ENCODE measurements at regions not wholly inside any gene's neighbourhood (a gene's known extent, or its start where the extent isn't known, plus 50 kb on each side); places are given as distances from the start of the nearest gene placed in this dataset.

- peak; percentile 15 for DNase-seq (ENCODE audit: low read depth)
- POLR2A ChIA-PET: interaction anchor here (0.6 to 0.8 kb wide), 2 partner anchors 140 to 869 kb away, joined by 3 to 4 read pairs; no protein-coding TSS in a partner anchor
- CTCF ChIA-PET: interaction anchor here (0.7 to 1.9 kb wide), 5 partner anchors 13 to 158 kb away, joined by 3 to 8 read pairs (median 5); no protein-coding TSS in a partner anchor
- H3K4me3 ChIP-seq (ENCODE audit: low read depth, low read length): no peak overlapping the region
- no peaks in the 10 kb centered on the region for H3K36me3 ChIP-seq (ENCODE audit: control insufficient read depth, insufficient read depth, low read length)
- H3K27me3 ChIP-seq (ENCODE audit: control insufficient read depth, insufficient read depth, low read length): peaks cover 5% of the 10 kb centered on the region; the same call in 1 of the 2 replicates
- TF ChIP-seq, protein P1, sequence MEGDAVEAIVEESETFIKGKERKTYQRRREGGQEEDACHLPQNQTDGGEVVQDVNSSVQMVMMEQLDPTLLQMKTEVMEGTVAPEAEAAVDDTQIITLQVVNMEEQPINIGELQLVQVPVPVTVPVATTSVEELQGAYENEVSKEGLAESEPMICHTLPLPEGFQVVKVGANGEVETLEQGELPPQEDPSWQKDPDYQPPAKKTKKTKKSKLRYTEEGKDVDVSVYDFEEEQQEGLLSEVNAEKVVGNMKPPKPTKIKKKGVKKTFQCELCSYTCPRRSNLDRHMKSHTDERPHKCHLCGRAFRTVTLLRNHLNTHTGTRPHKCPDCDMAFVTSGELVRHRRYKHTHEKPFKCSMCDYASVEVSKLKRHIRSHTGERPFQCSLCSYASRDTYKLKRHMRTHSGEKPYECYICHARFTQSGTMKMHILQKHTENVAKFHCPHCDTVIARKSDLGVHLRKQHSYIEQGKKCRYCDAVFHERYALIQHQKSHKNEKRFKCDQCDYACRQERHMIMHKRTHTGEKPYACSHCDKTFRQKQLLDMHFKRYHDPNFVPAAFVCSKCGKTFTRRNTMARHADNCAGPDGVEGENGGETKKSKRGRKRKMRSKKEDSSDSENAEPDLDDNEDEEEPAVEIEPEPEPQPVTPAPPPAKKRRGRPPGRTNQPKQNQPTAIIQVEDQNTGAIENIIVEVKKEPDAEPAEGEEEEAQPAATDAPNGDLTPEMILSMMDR (IDR thresholded peaks at IDR 0.05; ENCODE audit: insufficient read depth, low read depth, low read length): no peak
These were observed 447.5 kb downstream of the TNS1 start for GRCh38 chr2:217555081-217555876.

- H3K4me3 ChIP-seq (ENCODE audit: low read depth, low read length): no peak overlapping the region
- no peak for DNase-seq (ENCODE audit: low read depth)
- POLR2A ChIA-PET: no interaction called here
- CTCF ChIA-PET: interaction anchor here (2.1 kb wide), 1 partner anchor 159 kb away, joined by 8 read pairs; no protein-coding TSS in a partner anchor
- TF ChIP-seq, protein P1 (IDR thresholded peaks at IDR 0.05; ENCODE audit: insufficient read depth, low read depth, low read length): no peak
- H3K36me3 ChIP-seq (ENCODE audit: control insufficient read depth, insufficient read depth, low read length): no peaks in the 10 kb centered on the region
- H3K27me3 ChIP-seq (ENCODE audit: control insufficient read depth, insufficient read depth, low read length): peaks cover 5% of the 10 kb centered on the region; the same call in 1 of the 2 replicates
These were observed 449.1 kb downstream of the TNS1 start for GRCh38 chr2:217553679-217554078.

- POLR2A ChIA-PET: no interaction called here
- no peak for DNase-seq (ENCODE audit: low read depth)
- Histone ChIP-seq H3K36me3 (ENCODE audit: control insufficient read depth, insufficient read depth, low read length) (no peaks in the 10 kb centered on the region), H3K27me3 (ENCODE audit: control insufficient read depth, insufficient read depth, low read length) (peaks cover 5% of the 10 kb centered on the region; the same call in 1 of the 2 replicates), H3K4me3 (ENCODE audit: low read depth, low read length) (no peak overlapping the region)
- TF ChIP-seq, protein P1 (IDR thresholded peaks at IDR 0.05; ENCODE audit: insufficient read depth, low read depth, low read length): no peak
- CTCF ChIA-PET: interaction anchor here (2.1 kb wide), 1 partner anchor 160 kb away, joined by 8 read pairs; no protein-coding TSS in a partner anchor
These were observed 449.6 kb downstream of the TNS1 start for GRCh38 chr2:217553202-217553601.

GRCh38 chr2:217552081-217552480, 450.7 kb downstream of the TNS1 start:
- TF ChIP-seq, protein P1 (IDR thresholded peaks at IDR 0.05; ENCODE audit: insufficient read depth, low read depth, low read length): no peak
- DNase-seq (ENCODE audit: low read depth): no peak
- no peak overlapping the region for H3K4me3 ChIP-seq (ENCODE audit: low read depth, low read length)
- POLR2A ChIA-PET: no interaction called here
- no peaks in the 10 kb centered on the region for H3K36me3 ChIP-seq (ENCODE audit: control insufficient read depth, insufficient read depth, low read length)
- no peaks in the 10 kb centered on the region for H3K27me3 ChIP-seq (ENCODE audit: control insufficient read depth, insufficient read depth, low read length)
- CTCF ChIA-PET: interaction anchor here (0.7 to 2.3 kb wide), 4 partner anchors 41 to 161 kb away, joined by 3 to 8 read pairs (median 5); no protein-coding TSS in a partner anchor

DNA sequence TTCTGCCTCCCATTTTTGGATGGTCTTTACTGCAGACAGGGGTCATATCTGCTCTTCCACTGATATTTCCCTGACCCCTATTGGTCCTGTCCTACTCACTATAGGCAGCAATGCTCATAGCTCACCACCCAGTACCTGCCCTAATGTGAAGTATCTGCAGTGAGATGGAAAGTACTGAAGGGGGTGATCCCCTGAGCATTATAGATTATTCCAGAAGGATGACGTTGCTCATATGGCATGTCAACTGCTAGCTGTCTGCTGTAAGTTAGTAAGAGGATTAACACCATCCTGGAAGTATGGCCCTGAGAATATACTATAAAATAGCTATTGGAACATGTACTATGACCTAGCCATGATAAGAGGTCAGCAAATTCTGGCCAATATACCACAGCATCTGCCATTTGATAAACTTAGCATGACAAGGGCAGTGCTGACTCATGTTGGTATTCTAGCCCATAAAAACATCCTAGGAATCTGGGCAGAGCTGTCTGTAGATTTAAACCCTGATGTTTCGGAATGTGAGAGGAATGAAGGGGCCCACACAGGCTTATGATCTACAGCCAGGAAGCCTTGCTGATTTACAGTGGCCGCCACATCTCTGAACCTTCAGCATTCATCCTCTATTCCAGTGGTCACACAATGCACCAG, 451.4 kb downstream of the TNS1 start:
- Histone ChIP-seq H3K27me3 (ENCODE audit: control insufficient read depth, insufficient read depth, low read length) (no peaks in the 10 kb centered on the region), H3K36me3 (ENCODE audit: control insufficient read depth, insufficient read depth, low read length) (no peaks in the 10 kb centered on the region), H3K4me3 (ENCODE audit: low read depth, low read length) (no peak overlapping the region)
- ChIA-PET CTCF (interaction anchor here (0.7 to 2.3 kb wide), 4 partner anchors 40 to 142 kb away, joined by 3 to 7 read pairs (median 3); no protein-coding TSS in a partner anchor), POLR2A (no interaction called here)
- peak; percentile 39 for DNase-seq (ENCODE audit: low read depth)
- TF ChIP-seq, protein P1 (IDR thresholded peaks at IDR 0.05; ENCODE audit: insufficient read depth, low read depth, low read length): no peak

All from BJ (cell line).